ENCODE measurements at regions not wholly inside any gene's neighbourhood (a gene's known extent, or its start where the extent isn't known, plus 50 kb on each side); places are given as distances from the start of the nearest gene placed in this dataset.
"Not testable (repeated sequence)": the region's sequence is repeated elsewhere in the genome, so short reads cannot be mapped to it uniquely, and the experiment has no call there.

DNA sequence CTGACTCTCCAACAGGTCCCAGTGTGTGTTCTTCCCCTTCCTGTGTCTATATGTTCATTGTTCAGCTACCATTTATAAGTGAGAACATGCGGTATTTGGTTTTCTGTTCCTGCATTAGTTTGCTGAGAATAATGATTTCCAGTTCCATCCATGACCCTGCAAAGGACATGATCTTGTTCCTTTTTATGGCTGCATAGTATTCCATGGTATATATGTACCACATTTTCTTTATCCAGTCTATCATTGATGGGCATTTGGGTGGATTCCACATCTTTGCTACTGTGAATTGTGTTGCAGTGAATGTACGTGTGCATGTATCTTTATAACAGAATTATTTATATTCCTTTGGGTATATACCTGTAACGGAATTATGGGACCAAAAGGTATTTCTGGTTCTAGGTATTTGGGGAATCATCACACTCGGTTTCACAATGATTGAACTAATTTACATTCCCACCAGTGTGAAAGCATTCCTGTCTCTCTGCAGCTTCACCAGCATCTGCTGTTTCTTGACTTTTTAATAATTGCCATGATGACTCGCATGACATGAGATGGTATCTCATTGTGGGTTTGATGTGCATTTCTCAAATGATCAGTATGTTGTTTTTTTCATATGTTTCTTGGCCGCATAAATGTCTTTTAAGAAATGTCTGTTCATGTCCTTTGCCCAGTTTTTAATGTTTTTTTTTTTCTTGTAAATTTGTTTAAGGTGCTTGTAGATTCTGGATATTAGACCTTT is 60.2 kb downstream of the LSMEM1 start:
- no peak for ATAC-seq

DNA sequence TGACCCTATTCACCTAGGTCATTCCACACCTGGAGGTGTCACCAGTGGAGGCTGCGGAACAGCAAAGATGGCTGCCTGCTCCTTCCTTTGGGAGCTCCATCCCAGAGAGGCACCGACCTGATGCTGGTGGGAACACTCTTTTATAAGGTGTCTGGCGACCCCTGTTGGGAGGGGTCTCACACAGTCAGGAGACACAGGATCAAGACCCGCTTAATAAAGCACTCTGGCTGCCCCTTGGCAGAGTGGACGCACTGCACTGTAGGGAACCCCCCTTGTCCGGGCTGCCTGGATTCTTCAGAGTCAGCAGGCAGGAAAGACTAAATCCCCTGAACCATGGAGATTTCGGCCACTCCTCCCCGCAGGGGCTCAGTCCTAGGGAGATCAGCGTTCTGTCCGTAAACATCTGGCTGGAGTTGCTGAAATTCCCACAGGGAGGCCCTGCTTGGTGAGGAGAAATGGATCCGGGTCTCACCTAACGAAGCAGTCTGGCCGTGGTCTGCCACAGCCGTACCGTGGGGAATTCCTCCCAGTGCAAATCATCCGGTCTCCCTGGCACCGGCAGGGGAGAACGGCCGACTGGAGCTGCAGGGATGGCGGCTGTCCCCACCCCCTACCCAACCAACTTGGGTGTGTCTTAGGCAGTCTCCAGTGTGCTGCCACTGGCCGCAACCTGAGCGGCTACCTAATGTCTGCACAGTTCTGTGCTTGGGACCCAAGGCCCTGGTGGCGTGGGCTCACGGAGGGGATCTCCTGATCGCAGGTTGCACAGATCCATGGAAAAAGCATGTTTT is 66.1 kb downstream of the LSMEM1 start:
- H3K27ac Mint-ChIP-seq, result no peak overlapping the region
- H3K36me3 Mint-ChIP-seq, result no peaks in the 10 kb centered on the region
- H3K4me3 Mint-ChIP-seq, result no peak overlapping the region
- H3K9me3 Mint-ChIP-seq, result no peaks in the 10 kb centered on the region
- no peak for ATAC-seq
- H3K27me3 Mint-ChIP-seq, result peaks cover 28% of the 10 kb centered on the region
- H3K4me1 Mint-ChIP-seq, result no peaks in the 10 kb centered on the region

More for the DNA sequence above, 60.2 kb downstream of the LSMEM1 start:
- H3K27ac Mint-ChIP-seq, result no peak overlapping the region
- peaks cover 19% of the 10 kb centered on the region for H3K27me3 Mint-ChIP-seq
- no peaks in the 10 kb centered on the region for H3K9me3 Mint-ChIP-seq
- no peaks in the 10 kb centered on the region for H3K4me1 Mint-ChIP-seq
- H3K36me3 Mint-ChIP-seq, result no peaks in the 10 kb centered on the region
- H3K4me3 Mint-ChIP-seq, result no peak overlapping the region

DNA sequence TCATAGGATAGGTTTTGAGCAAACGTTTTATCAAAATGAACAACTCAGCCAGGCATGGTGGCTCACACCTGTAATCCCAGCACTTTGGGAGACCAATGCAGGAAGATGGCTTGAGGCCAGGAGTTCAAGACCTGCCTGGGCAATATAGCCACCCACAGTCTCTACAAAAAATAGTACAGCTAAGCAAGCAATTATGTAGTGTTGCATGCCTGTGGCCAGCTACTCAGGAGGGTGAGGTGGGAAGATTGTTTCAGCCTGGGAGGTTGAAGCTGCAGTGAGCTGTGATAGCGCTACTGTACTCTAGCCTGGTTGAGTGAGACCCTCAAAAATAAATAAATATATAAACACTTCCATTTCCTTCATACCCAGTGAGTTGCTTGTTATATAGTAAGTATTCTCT is 67.1 kb downstream of the LSMEM1 start:
- Mint-ChIP-seq H3K27ac (no peak overlapping the region), H3K9me3 (no peaks in the 10 kb centered on the region), H3K36me3 (no peaks in the 10 kb centered on the region), H3K4me3 (no peak overlapping the region), H3K27me3 (peaks cover 28% of the 10 kb centered on the region), H3K4me1 (no peaks in the 10 kb centered on the region)
- ATAC-seq, result no peak

DNA sequence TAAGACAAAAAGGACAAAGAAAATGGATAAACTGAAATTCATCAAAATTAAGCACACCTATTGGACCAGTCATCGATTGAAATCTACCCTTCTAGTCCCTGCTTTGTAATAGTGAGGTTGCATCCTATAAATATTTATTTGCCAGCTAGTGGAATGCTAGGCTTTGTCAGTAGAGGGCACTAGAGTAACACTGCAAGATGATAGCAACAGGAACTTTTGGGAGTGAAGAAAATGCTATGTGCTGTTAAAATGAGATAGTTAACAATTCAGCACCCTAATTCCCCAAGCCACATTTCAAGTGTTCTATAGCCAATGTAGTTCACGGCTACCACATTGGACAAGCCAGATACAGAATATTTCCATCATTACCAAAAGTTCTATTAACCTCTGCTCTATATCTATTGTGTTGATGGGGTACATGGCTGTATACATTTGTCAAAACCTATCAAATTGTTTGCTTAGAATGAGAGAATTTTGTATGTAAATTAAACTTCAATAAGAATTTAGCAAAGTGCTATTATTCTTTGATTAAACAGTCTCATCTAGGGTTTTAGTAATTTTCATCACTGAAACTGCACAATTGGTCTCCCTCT is 69.8 kb downstream of the LSMEM1 start:
- no peaks in the 10 kb centered on the region for H3K9me3 Mint-ChIP-seq

DNA sequence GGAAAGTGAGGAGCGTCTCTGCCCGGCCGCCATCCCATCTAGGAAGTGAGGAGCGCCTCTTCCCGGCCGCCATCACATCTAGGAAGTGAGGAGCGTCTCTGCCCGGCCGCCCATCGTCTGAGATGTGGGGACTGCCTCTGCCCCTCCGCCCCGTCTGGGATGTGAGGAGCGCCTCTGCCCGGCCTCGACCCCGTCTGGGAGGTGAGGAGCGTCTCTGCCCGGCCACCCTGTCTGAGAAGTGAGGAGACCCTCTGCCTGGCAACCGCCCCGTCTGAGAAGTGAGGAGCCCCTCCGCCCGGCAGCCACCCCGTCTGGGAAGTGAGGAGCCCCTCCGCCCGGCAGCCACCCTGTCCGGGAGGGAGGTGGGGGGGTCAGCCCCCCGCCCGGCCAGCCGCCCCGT is 70.7 kb downstream of the LSMEM1 start:
- H3K27ac Mint-ChIP-seq, H3K27me3 Mint-ChIP-seq, H3K4me1 Mint-ChIP-seq, H3K4me3 Mint-ChIP-seq, ATAC-seq, H3K36me3 Mint-ChIP-seq, H3K9me3 Mint-ChIP-seq: not testable (repeated sequence)

More for the DNA sequence above, 69.8 kb downstream of the LSMEM1 start:
- H3K27ac Mint-ChIP-seq, result no peak overlapping the region
- no peaks in the 10 kb centered on the region for H3K4me1 Mint-ChIP-seq
- peaks cover 14% of the 10 kb centered on the region for H3K27me3 Mint-ChIP-seq
- peak; percentile 47 for ATAC-seq
- H3K4me3 Mint-ChIP-seq, result no peak overlapping the region
- no peaks in the 10 kb centered on the region for H3K36me3 Mint-ChIP-seq

DNA sequence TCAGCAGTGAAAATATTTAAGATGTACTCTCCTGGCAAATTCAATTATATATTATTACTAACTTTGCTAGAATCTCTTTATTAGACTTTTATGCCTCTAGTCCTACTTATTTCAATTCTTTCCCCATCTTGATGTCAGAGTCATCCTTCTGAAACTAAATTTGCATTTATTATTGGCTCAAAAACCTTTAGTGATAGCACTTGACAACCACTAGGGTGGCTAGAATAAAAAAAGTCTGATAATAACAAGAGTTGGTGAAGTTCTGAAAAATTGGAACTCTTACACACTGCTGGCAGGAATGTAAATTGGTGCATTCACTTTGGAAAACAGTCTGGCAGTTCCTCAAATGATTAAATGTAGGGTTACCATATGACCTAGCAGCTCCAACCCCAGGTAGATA is 73.8 kb downstream of the LSMEM1 start:
- Mint-ChIP-seq H3K4me3 (no peak overlapping the region), H3K36me3 (no peaks in the 10 kb centered on the region), H3K4me1 (peaks cover 7% of the 10 kb centered on the region), H3K9me3 (no peaks in the 10 kb centered on the region), H3K27me3 (peaks cover 2% of the 10 kb centered on the region), H3K27ac (no peak overlapping the region)
- no peak for ATAC-seq

DNA sequence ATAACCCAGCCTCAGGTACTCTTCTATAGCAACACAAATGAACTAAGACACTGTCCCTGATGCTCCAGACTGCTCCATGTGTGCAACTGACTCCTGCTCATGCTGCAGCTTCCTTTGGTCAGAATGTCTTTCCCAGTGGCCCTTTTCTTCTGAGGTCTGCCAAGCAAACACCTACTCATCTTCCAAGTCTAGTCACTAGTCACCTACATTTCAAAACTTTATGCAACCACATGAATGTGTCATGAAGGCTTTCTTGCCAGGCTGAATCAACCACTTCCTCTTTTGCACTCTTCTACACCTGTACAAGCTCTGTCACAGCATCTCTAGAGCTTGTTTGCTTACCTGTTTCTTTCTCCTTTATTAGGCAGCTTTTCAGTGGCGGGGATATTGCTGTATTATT is 75.8 kb downstream of the LSMEM1 start:
- peak; percentile 88 for ATAC-seq
- Mint-ChIP-seq H3K4me3 (no peak overlapping the region), H3K9me3 (no peaks in the 10 kb centered on the region), H3K27ac (no peak overlapping the region), H3K36me3 (no peaks in the 10 kb centered on the region), H3K4me1 (peaks cover 7% of the 10 kb centered on the region), H3K27me3 (peaks cover 19% of the 10 kb centered on the region)

DNA sequence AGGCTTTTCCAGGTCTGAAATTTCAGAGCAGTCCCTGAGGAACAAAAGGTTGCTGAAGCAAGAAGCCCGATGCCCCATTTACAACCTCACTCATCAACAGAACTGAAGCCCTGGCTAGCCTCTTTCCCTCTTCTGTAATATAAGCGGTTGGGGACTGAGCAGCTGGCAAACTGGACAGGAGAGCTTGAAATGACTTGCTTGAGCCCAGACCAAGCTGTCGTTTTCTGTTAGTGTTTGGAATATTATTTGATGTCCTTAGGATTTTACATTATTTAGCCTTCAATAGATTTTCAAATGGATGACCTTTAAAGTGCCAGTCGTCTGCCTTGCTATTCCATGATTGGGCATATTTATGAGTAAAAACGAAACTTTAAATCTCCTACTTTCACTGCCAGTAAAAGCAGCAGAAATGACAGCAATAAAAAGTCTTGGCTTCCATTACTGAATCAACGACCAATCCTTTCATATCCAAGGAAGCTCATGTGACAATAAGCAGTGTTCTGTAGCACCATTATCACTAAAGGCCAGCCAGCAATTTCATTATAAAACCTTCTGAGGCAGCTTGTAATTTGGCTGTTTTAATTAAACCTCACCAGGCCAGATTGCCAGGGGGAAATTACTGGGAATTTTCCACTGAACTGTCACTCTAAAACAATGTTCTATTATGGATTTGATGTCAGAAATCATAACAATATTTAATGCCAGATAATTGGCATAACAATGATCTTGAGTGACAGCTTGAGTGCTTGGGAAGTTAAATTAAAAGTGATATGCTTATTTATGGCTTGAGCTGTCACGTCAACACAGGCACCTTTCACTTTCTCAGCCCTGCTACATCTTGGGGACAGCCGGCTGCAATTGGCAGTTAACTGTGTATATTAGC is 85.9 kb downstream of the LSMEM1 start:
- H3K36me3 Mint-ChIP-seq, result no peaks in the 10 kb centered on the region
- H3K27me3 Mint-ChIP-seq, result peaks cover 15% of the 10 kb centered on the region
- H3K4me1 Mint-ChIP-seq, result peaks cover 1% of the 10 kb centered on the region
- no peak overlapping the region for H3K4me3 Mint-ChIP-seq
- ATAC-seq, result no peak
- no peak overlapping the region for H3K27ac Mint-ChIP-seq
- no peaks in the 10 kb centered on the region for H3K9me3 Mint-ChIP-seq

DNA sequence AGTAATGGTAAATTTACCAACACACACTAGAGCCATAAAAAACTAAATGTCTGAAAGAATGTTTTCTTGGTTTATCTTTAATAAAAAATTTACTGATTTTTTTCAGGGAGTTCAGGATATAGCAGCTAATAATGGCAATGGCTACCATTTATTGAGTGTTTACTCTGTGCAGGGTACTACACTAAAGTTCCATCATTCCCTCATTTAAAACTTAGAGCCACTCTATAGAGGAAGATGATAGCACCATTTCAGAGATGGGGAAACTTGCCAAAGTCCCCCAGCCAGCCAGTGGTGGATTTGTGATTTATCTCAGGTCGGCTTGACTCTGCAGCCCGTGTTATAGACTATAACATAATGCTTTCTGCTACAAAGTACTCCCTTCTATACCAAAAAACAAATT is 86.6 kb downstream of the LSMEM1 start:
- no peaks in the 10 kb centered on the region for H3K36me3 Mint-ChIP-seq
- H3K27ac Mint-ChIP-seq, result no peak overlapping the region
- no peaks in the 10 kb centered on the region for H3K9me3 Mint-ChIP-seq
- H3K27me3 Mint-ChIP-seq, result peaks cover 15% of the 10 kb centered on the region
- no peak overlapping the region for H3K4me3 Mint-ChIP-seq
- ATAC-seq, result no peak
- peaks cover 8% of the 10 kb centered on the region for H3K4me1 Mint-ChIP-seq

DNA sequence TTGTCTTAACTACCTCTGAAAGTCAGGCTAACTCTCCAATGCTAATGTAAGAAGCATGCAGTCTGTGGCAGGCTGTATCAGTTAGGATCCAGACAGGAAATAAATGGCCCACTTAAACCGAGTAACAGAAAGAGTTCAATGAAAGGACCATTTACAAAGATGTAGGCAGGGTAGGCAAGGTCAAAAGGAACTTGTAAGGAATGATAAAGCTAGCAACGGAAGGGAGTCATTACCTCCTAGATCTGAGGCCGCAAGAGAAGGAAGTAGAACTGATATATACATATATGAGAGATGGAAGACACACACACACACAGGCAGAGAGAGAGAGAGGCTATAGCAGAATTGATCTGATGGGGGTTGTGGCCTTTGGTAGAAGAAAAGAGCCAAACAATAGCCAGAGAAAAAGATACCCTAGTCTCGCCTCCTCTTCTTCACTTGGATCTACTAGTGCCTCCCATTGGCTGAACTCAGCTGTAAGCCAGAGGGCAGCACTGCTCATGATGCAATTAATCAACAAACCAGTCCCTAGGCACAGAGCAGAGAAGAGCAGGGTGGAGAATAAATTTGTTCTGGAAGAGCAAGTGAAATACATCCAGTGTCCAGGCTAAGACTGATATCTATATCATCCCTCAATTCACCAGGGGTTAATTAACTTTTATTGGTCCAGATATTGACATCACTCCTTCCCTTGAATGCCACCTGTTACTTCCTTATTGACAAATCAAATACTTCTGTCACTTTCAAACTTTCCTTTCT is 91.2 kb downstream of the LSMEM1 start:
- H3K27me3 Mint-ChIP-seq, result no peaks in the 10 kb centered on the region
- no peak for ATAC-seq
- no peak overlapping the region for H3K27ac Mint-ChIP-seq
- peaks cover 19% of the 10 kb centered on the region for H3K4me1 Mint-ChIP-seq
- peaks cover 8% of the 10 kb centered on the region for H3K9me3 Mint-ChIP-seq
- peaks cover 5% of the 10 kb centered on the region for H3K36me3 Mint-ChIP-seq
- H3K4me3 Mint-ChIP-seq, result no peak overlapping the region

DNA sequence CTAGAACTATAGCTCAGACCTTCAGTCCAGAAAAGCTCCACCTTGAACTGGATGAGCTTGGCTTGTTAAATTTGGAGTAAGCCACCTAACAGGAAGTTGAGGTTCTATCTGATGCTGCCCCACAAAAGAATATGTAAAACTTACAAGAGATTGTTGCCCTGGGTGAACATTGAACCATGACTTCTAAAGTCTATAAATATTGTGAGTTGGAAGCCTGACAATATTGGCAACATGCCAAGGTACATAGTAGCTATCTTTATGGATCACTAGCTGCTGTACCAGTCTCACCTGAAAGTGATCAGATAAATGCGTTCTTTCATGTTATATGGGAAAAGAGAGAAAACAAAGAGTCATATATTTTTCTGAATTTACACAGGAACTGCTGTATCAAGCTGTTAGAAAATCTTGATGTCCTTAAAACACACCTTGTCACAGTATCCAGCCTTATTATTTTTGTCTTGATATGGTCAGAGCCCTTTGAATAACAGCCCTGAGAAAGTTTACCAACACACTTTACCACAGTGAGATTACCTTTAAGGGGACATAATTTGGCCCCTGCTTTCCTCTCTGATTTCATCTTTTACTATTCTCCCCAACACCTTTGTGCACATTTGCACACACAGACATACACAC is 92.0 kb downstream of the LSMEM1 start:
- H3K27me3 Mint-ChIP-seq, result no peaks in the 10 kb centered on the region
- H3K36me3 Mint-ChIP-seq, result peaks cover 5% of the 10 kb centered on the region
- no peak overlapping the region for H3K27ac Mint-ChIP-seq
- H3K4me3 Mint-ChIP-seq, result no peak overlapping the region
- peaks cover 19% of the 10 kb centered on the region for H3K4me1 Mint-ChIP-seq
- peaks cover 8% of the 10 kb centered on the region for H3K9me3 Mint-ChIP-seq
- no peak for ATAC-seq

DNA sequence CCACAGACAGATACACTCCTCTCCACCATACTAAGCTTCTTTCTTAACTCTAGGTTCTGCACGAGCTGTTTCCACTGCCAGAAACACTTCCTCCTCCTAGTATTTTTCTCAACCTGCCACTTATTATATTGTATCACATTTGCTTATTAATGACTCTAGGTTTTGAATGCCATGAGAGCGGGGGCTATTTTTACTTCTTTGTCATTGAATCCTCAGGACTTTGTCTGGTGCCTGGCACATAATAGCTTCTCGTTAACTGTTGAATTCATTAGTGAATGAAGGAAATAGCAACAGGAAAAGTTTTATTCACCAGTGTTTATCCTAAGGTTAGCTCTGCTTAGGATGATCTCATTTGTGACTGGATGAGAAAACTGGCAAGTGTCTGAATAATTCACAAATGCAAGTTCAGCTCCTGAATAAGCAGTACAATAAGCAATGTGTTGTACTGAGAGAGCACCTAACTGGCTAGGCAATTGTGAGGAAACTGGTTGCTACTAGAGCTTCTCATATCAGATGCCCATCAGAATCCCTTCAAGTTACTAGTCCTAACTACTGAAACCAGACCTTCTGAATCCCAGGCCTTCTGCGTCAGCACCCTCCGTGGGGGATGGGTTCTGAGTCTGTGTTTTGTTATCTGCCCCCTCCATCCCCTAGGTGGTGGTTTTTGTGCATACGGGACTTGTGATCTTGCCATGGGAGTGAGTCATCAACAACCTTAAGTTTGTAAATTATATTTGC is 92.7 kb downstream of the LSMEM1 start:
- peaks cover 8% of the 10 kb centered on the region for H3K9me3 Mint-ChIP-seq

DNA sequence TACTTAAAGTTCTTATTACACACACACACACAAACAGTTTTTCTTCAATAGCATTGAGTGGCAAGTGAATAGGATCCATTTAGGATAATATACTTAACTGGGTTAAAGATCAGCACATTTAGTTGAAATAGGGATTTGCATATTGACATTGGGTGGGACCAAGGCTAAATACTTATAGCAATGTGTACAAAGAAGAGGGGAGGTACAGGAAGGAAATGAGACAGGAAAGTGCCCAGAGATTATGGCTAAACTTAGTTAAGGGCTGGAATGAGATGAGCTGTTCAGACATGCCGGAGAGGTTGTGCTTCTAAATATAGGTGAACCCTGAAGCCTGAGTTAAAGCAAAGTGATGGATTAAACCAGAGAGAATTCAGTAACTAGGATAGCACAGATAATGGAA is 95.1 kb downstream of the LSMEM1 start:
- ATAC-seq, result no peak
- H3K27me3 Mint-ChIP-seq, result peaks cover 11% of the 10 kb centered on the region
- H3K36me3 Mint-ChIP-seq, result peaks cover 5% of the 10 kb centered on the region
- H3K4me1 Mint-ChIP-seq, result peaks cover 19% of the 10 kb centered on the region
- no peak overlapping the region for H3K4me3 Mint-ChIP-seq
- no peak overlapping the region for H3K27ac Mint-ChIP-seq
- H3K9me3 Mint-ChIP-seq, result peaks cover 8% of the 10 kb centered on the region

More for the DNA sequence above, 92.7 kb downstream of the LSMEM1 start:
- H3K27me3 Mint-ChIP-seq, result no peaks in the 10 kb centered on the region
- peaks cover 19% of the 10 kb centered on the region for H3K4me1 Mint-ChIP-seq
- no peak for ATAC-seq
- H3K36me3 Mint-ChIP-seq, result peaks cover 5% of the 10 kb centered on the region
- H3K27ac Mint-ChIP-seq, result no peak overlapping the region
- H3K4me3 Mint-ChIP-seq, result no peak overlapping the region

All from stimulated activated memory B cell treated with anti-CD40 and anti-IgM and Interleukin-4, amounts not matched to agents 10 μg/mL and 1 μg/mL and 100 μg/mL, for 72 hours (primary cell).